Calu3 (cell line): ENCODE measurements at regions not wholly inside any gene's neighbourhood (a gene's known extent, or its start where the extent isn't known, plus 50 kb on each side); places are given as distances from the start of the nearest gene placed in this dataset.

Source experiments
- BruUV-seq: library from RNA; stranded (reverse); fragments of 400-500 nt; replicated peaks from 2 replicates; lab custom pipeline; 2021; lab: Mats Ljungman, UMichigan
- CTCF ChIA-PET: fragments of 300-600 bp; sonication (Branson Sonifier 250); formaldehyde crosslinking; loops from one replicate; lab custom pipeline; 2022; ENCODE audit warnings: antibody characterized with exemption; lab: Charles Lee
- DNase-seq: peaks from one replicate; pipeline ENCODE4 v3.0.0; 2022
- H3K27ac Mint-ChIP-seq: one replicate; pipeline ENCODE4 v1.8.0; 2022; ENCODE audit warnings: mixed read lengths; ENCODE audit not compliant: unreplicated experiment
- H3K27me3 Mint-ChIP-seq: one replicate; pipeline ENCODE4 v1.8.0; 2022; ENCODE audit warnings: mixed read lengths; ENCODE audit not compliant: unreplicated experiment
- H3K36me3 Mint-ChIP-seq: one replicate; pipeline ENCODE4 v1.8.0; 2022; ENCODE audit warnings: mild to moderate bottlenecking, moderate library complexity, mixed read lengths; ENCODE audit not compliant: insufficient read depth, unreplicated experiment
- H3K4me1 Mint-ChIP-seq: one replicate; pipeline ENCODE4 v1.8.0; 2022; ENCODE audit warnings: mild to moderate bottlenecking, low read depth, mixed read lengths; ENCODE audit not compliant: unreplicated experiment
- H3K4me3 Mint-ChIP-seq: one replicate; pipeline ENCODE4 v1.8.0; 2022; ENCODE audit warnings: mild to moderate bottlenecking, low read depth, moderate library complexity, mixed read lengths; ENCODE audit not compliant: unreplicated experiment
- H3K9me3 Mint-ChIP-seq: one replicate; pipeline ENCODE4 v1.8.0; 2022; ENCODE audit warnings: low read depth, mixed read lengths; ENCODE audit not compliant: unreplicated experiment
- intact Hi-C: fragments of 100-400 bp; cut with micrococcal nuclease; formaldehyde crosslinking; loops from one replicate; pipeline ENCODE4 v1.10.0; 2022; ENCODE audit not compliant: unreplicated experiment
- TF ChIP-seq, protein P1 (sequence below): fragments of 200-600 bp; IDR thresholded peaks from one replicate; pipeline ENCODE4 v1.8.0; 2022; ENCODE audit warnings: antibody characterized with exemption; ENCODE audit not compliant: unreplicated experiment

DNA sequence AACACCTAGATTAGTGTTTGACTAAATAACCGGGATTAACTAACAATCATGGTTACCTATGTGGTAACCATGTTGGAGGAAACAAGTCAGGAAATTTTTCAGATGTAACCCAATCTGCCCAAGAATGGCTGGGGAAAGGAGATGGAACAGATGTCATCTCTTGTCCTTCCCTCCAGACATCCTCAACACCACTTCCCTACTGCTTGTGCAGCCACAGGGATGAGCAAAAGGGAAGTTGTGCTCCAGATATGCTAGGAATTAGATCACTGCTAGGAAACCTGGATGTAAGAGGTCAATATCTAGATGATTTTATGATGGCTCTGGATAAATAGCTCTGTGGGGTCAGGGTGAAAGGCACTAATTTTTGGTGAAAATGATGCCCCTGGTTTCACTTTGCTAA lies 61.3 kb upstream of the ELL2 start:
- CTCF ChIA-PET: no interaction called here
- H3K27me3 Mint-ChIP-seq: no peaks in the 10 kb centered on the region
- intact Hi-C loops: no loop called here
- DNase-seq: no peak
- H3K9me3 Mint-ChIP-seq: no peaks in the 10 kb centered on the region
- peaks cover 42% of the 10 kb centered on the region for H3K4me1 Mint-ChIP-seq
- no TSS peak for BruUV-seq
- H3K27ac Mint-ChIP-seq: no peak overlapping the region
- H3K36me3 Mint-ChIP-seq: peaks cover 7% of the 10 kb centered on the region
- TF ChIP-seq, protein P1, sequence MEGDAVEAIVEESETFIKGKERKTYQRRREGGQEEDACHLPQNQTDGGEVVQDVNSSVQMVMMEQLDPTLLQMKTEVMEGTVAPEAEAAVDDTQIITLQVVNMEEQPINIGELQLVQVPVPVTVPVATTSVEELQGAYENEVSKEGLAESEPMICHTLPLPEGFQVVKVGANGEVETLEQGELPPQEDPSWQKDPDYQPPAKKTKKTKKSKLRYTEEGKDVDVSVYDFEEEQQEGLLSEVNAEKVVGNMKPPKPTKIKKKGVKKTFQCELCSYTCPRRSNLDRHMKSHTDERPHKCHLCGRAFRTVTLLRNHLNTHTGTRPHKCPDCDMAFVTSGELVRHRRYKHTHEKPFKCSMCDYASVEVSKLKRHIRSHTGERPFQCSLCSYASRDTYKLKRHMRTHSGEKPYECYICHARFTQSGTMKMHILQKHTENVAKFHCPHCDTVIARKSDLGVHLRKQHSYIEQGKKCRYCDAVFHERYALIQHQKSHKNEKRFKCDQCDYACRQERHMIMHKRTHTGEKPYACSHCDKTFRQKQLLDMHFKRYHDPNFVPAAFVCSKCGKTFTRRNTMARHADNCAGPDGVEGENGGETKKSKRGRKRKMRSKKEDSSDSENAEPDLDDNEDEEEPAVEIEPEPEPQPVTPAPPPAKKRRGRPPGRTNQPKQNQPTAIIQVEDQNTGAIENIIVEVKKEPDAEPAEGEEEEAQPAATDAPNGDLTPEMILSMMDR: no peak
- no peak overlapping the region for H3K4me3 Mint-ChIP-seq

DNA sequence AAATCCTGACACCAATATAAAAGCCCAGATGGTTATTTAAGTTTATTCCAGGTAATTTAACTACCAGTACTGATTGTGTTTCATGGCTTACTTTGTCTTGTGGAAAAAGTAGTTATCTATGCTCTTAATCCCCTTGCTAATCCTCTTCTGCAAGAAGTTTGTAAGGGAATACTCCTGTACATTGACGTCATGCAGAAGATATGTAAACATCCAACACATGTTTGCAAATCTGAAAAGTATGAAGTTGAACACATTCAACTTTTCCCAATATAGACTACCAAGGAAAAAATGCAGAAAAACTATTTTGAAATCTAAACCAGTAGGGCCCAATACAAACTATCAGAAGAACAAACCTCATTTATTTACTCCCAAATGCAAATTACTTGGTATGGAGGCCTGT lies 56.3 kb upstream of the ELL2 start:
- intact Hi-C loops: no loop called here
- H3K4me3 Mint-ChIP-seq: no peak overlapping the region
- no peak for DNase-seq

DNA sequence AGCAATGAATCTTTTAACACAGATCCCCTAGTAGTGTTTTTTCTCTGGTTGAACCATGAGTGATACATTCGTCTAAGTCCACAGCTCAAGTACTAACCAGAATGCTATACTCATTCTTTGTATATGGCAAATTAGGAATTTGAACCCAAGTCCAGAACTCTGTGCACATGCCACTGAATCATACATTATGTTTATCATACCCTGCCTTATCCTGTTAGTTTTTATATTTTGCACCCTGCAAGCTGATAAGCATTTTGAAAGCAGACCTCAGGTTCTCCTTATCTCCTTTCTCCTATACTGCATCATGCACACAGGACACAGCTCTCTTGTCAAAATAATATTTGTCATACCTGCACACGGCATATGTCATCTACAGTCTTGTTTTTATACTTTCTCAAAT lies 54.6 kb upstream of the ELL2 start:
- H3K4me3 Mint-ChIP-seq: no peak overlapping the region
- no TSS peak for BruUV-seq
- H3K27ac Mint-ChIP-seq: no peak overlapping the region
- no peaks in the 10 kb centered on the region for H3K27me3 Mint-ChIP-seq
- no peaks in the 10 kb centered on the region for H3K4me1 Mint-ChIP-seq
- DNase-seq: no peak
- intact Hi-C loops: no loop called here
- TF ChIP-seq, protein P1: no peak
- no peaks in the 10 kb centered on the region for H3K36me3 Mint-ChIP-seq
- CTCF ChIA-PET: no interaction called here
- no peaks in the 10 kb centered on the region for H3K9me3 Mint-ChIP-seq

More for the DNA sequence above, 56.3 kb upstream of the ELL2 start:
- Mint-ChIP-seq H3K9me3 (no peaks in the 10 kb centered on the region), H3K36me3 (no peaks in the 10 kb centered on the region), H3K4me1 (no peaks in the 10 kb centered on the region), H3K27me3 (no peaks in the 10 kb centered on the region), H3K27ac (no peak overlapping the region)
- CTCF ChIA-PET: no interaction called here
- BruUV-seq: no TSS peak
- TF ChIP-seq, protein P1: no peak

DNA sequence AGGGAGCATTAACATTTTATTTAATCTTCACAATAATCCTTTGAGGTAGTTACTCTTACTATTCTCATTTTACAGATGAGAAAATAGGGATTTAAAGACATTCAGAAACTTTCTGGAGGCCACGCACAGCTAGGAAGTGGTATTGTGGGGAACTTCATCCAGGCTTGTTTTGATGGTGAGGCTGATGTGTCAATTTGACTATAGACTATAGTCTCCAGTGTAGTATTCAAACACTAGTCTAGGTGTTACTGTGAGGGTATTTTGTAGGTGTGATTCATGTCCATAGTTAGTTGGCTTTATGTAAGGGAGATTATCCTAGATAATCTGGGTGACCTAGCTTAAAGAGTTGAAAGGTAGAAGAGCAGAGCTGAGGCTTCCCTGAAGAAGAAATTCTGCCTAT lies 54.1 kb upstream of the ELL2 start:
- H3K27ac Mint-ChIP-seq: no peak overlapping the region
- CTCF ChIA-PET: no interaction called here
- H3K36me3 Mint-ChIP-seq: no peaks in the 10 kb centered on the region
- DNase-seq: no peak
- intact Hi-C loops: no loop called here
- BruUV-seq: no TSS peak
- H3K4me3 Mint-ChIP-seq: no peak overlapping the region
- no peaks in the 10 kb centered on the region for H3K27me3 Mint-ChIP-seq
- TF ChIP-seq, protein P1: no peak
- no peaks in the 10 kb centered on the region for H3K4me1 Mint-ChIP-seq
- H3K9me3 Mint-ChIP-seq: no peaks in the 10 kb centered on the region
